HEK293 (cell line): ENCODE measurements at regions not wholly inside any gene's neighbourhood (a gene's known extent, or its start where the extent isn't known, plus 50 kb on each side); places are given as distances from the start of the nearest gene placed in this dataset.

ENCODE experiments used
- CTCF ChIA-PET: fragments of 350-600 bp; formaldehyde crosslinking; extraction: SDS; loops from one replicate; lab custom pipeline; 2021; ENCODE audit warnings: antibody characterized with exemption; lab: Yijun Ruan, JAX
- POLR2A ChIA-PET: fragments of 300-600 bp; formaldehyde crosslinking; extraction: SDS; loops from one replicate; lab custom pipeline; 2020; ENCODE audit warnings: antibody characterized with exemption, inconsistent platforms; lab: Yijun Ruan, JAX
- H3K27ac ChIP-seq: fragments of 200-500 bp; sonication (Bioruptor generic); 2 replicates; pipeline ENCODE4 v1.5.1; 2014; ENCODE audit warnings: low read depth, low read length, control low read depth, inconsistent platforms; ENCODE audit errors: extremely low read depth
- H3K36me3 ChIP-seq, 2 experiments: fragments of 200-500 bp in 1 of 2; sonication (Bioruptor generic) in 1 of 2; 1 replicate in 1 of 2; 2 replicates in 1 of 2; pipeline ENCODE4 v1.5.1; 2014 to 2017; ENCODE audit warnings: inconsistent platforms in 2 of 2, low read length in 2 of 2; ENCODE audit not compliant: control insufficient read depth in 2 of 2, insufficient read depth in 1 of 2
- H3K4me1 ChIP-seq: fragments of 200-500 bp; sonication (Bioruptor generic); 2 replicates; pipeline ENCODE4 v1.5.1; 2014; ENCODE audit warnings: mild to moderate bottlenecking, low read length, inconsistent platforms; ENCODE audit not compliant: control insufficient read depth, insufficient read depth
- H3K4me3 ChIP-seq: 2 replicates; pipeline ENCODE4 v1.5.1; 2011; ENCODE audit warnings: low read depth, mild to moderate bottlenecking, control low read depth, low read length, moderate library complexity
- H3K9me3 ChIP-seq: fragments of 200-500 bp; sonication (Bioruptor generic); 2 replicates; pipeline ENCODE4 v1.5.1; 2014; ENCODE audit warnings: low read depth, low read length, inconsistent platforms; ENCODE audit not compliant: control insufficient read depth, insufficient read depth
- ATF2 ChIP-seq: fragments of 450-650 bp; formaldehyde crosslinking; IDR thresholded peaks from 2 replicates; pipeline ENCODE4 v1.5.1; 2016; ENCODE audit warnings: missing biosample characterization, missing genetic modification characterization, low read depth
- GLIS2 ChIP-seq: fragments of 450-650 bp; formaldehyde crosslinking; IDR thresholded peaks from 2 replicates; pipeline ENCODE4 v1.5.1; 2016; ENCODE audit warnings: missing biosample characterization, missing genetic modification characterization
- HIC1 ChIP-seq: fragments of 450-650 bp; formaldehyde crosslinking; IDR thresholded peaks from 2 replicates; pipeline ENCODE4 v1.5.1; 2016; ENCODE audit warnings: missing biosample characterization, missing genetic modification characterization
- HOXC10 ChIP-seq: sonication (generic); formaldehyde crosslinking; IDR thresholded peaks from 2 replicates; pipeline ENCODE4 v1.8.1; 2023; ENCODE audit warnings: mild to moderate bottlenecking, missing genetic modification reagents
- PRDM1 ChIP-seq: fragments of 450-650 bp; formaldehyde crosslinking; IDR thresholded peaks from 2 replicates; pipeline ENCODE4; 2016; ENCODE audit warnings: missing biosample characterization, missing genetic modification characterization
- PRDM4 ChIP-seq: fragments of 450-650 bp; formaldehyde crosslinking; IDR thresholded peaks from 2 replicates; pipeline ENCODE4 v1.5.1; 2017; ENCODE audit warnings: missing biosample characterization, missing genetic modification characterization
- REST ChIP-seq: fragments of 450-650 bp; formaldehyde crosslinking; IDR thresholded peaks from 2 replicates; pipeline ENCODE4 v1.5.1; 2016; ENCODE audit warnings: missing biosample characterization, missing genetic modification characterization
- ZBTB8A ChIP-seq: fragments of 450-650 bp; formaldehyde crosslinking; IDR thresholded peaks from 2 replicates; pipeline ENCODE4 v1.5.1; 2016; ENCODE audit warnings: missing biosample characterization, missing genetic modification characterization
- ZFHX2 ChIP-seq: fragments of 450-650 bp; formaldehyde crosslinking; conservative IDR thresholded peaks from 2 replicates; pipeline ENCODE4 v1.5.1; 2016; ENCODE audit warnings: missing biosample characterization, missing genetic modification characterization
- ZIC2 ChIP-seq: fragments of 450-650 bp; formaldehyde crosslinking; IDR thresholded peaks from 2 replicates; pipeline ENCODE4 v1.5.1; 2016; ENCODE audit warnings: missing biosample characterization, missing genetic modification characterization
- ZNF169 ChIP-seq: fragments of 450-650 bp; formaldehyde crosslinking; IDR thresholded peaks from 2 replicates; pipeline ENCODE4 v1.5.1; 2016; ENCODE audit warnings: missing biosample characterization, missing genetic modification characterization
- ZNF19 ChIP-seq: fragments of 450-650 bp; formaldehyde crosslinking; IDR thresholded peaks from 2 replicates; pipeline ENCODE4; 2016; ENCODE audit warnings: missing biosample characterization, missing genetic modification characterization, low read depth
- ZNF211 ChIP-seq: fragments of 450-650 bp; formaldehyde crosslinking; IDR thresholded peaks from 2 replicates; pipeline ENCODE4 v1.5.1; 2016; ENCODE audit warnings: low read depth, missing biosample characterization, missing genetic modification characterization
- ZNF362 ChIP-seq: fragments of 450-650 bp; formaldehyde crosslinking; IDR thresholded peaks from 2 replicates; pipeline ENCODE4 v1.5.1; 2016; ENCODE audit warnings: missing biosample characterization, missing genetic modification characterization
- ZNF433 ChIP-seq: fragments of 450-650 bp; formaldehyde crosslinking; IDR thresholded peaks from 2 replicates; pipeline ENCODE4 v1.5.1; 2016; ENCODE audit warnings: missing biosample characterization, missing genetic modification characterization, low read depth
- ZNF530 ChIP-seq: fragments of 450-650 bp; formaldehyde crosslinking; IDR thresholded peaks from 2 replicates; pipeline ENCODE4 v1.5.1; 2016; ENCODE audit warnings: low read depth, missing biosample characterization, missing genetic modification characterization
- ZNF549 ChIP-seq: fragments of 450-650 bp; IDR thresholded peaks from 2 replicates; pipeline ENCODE4 v1.5.1; 2018; ENCODE audit warnings: missing biosample characterization, missing genetic modification characterization, mild to moderate bottlenecking, inconsistent platforms, moderate library complexity
- ZNF555 ChIP-seq: fragments of 450-650 bp; formaldehyde crosslinking; conservative IDR thresholded peaks from 2 replicates; pipeline ENCODE4 v1.5.1; 2017; ENCODE audit warnings: missing biosample characterization, mild to moderate bottlenecking, missing genetic modification characterization, inconsistent platforms
- ZNF623 ChIP-seq: fragments of 450-650 bp; formaldehyde crosslinking; IDR thresholded peaks from 2 replicates; pipeline ENCODE4 v1.5.1; 2016; ENCODE audit warnings: missing biosample characterization, missing genetic modification characterization
- ZNF624 ChIP-seq: fragments of 450-650 bp; formaldehyde crosslinking; IDR thresholded peaks from 2 replicates; pipeline ENCODE4 v1.5.1; 2017; ENCODE audit warnings: missing biosample characterization, missing genetic modification characterization
- ZNF654 ChIP-seq: fragments of 450-650 bp; formaldehyde crosslinking; IDR thresholded peaks from 2 replicates; pipeline ENCODE4 v1.5.1; 2016; ENCODE audit warnings: low read depth, missing biosample characterization, missing genetic modification characterization
- ZNF707 ChIP-seq: fragments of 450-650 bp; formaldehyde crosslinking; IDR thresholded peaks from 2 replicates; pipeline ENCODE4 v1.5.1; 2016; ENCODE audit warnings: missing biosample characterization, missing genetic modification characterization
- ZNF76 ChIP-seq: fragments of 450-650 bp; formaldehyde crosslinking; IDR thresholded peaks from 2 replicates; pipeline ENCODE4; 2016; ENCODE audit warnings: low read depth, missing biosample characterization, missing genetic modification characterization, borderline replicate concordance
- ZSCAN18 ChIP-seq: fragments of 450-650 bp; formaldehyde crosslinking; IDR thresholded peaks from 2 replicates; pipeline ENCODE4 v1.5.1; 2016; ENCODE audit warnings: missing biosample characterization, missing genetic modification characterization
- ZXDB ChIP-seq: fragments of 450-650 bp; formaldehyde crosslinking; IDR thresholded peaks from 2 replicates; pipeline ENCODE4 v1.5.1; 2016; ENCODE audit warnings: missing biosample characterization, missing genetic modification characterization

GRCh38 chr3:30356866-30357753 lies 249.3 kb upstream of the TGFBR2 start (continued):
- TF ChIP-seq HIC1 (tag by site-specific recombination) = no peak
- TF ChIP-seq ZNF623 (tag by site-specific recombination) = no peak
- no peak for TF ChIP-seq ATF2
- TF ChIP-seq ZNF211 (tag by site-specific recombination) = no peak
- TF ChIP-seq ZNF530 = no peak
- TF ChIP-seq ZNF169 (tag by site-specific recombination) = no peak

GRCh38 chr3:30357897-30358296 lies 248.5 kb upstream of the TGFBR2 start:
- Histone ChIP-seq H3K36me3 (no peaks in the 10 kb centered on the region), H3K4me3 (no peak overlapping the region), H3K27ac (no peak overlapping the region), H3K4me1 (no peaks in the 10 kb centered on the region), H3K9me3 (no peaks in the 10 kb centered on the region)
- CTCF ChIA-PET = no interaction called here
- POLR2A ChIA-PET = no interaction called here
- TF ChIP-seq ZSCAN18 (tag by site-specific recombination) (no peak), ZNF433 (no peak), ZBTB8A (no peak), ZNF76 (no peak), PRDM4 (tag by site-specific recombination) (no peak), ZIC2 (tag by site-specific recombination) (no peak), ZNF654 (tag by site-specific recombination) (no peak), ZNF624 (tag by site-specific recombination) (no peak), GLIS2 (tag by site-specific recombination) (no peak), REST (tag by site-specific recombination) (no peak), PRDM1 (tag by site-specific recombination) (no peak), ZNF707 (tag by site-specific recombination) (no peak), ZXDB (tag by site-specific recombination) (no peak), ZNF549 (tag by site-specific recombination) (no peak), HOXC10 (no peak), ZFHX2 (tag by site-specific recombination) (no peak), ZNF19 (tag by site-specific recombination) (no peak), ZNF555 (tag by site-specific recombination) (no peak), ZNF362 (tag by site-specific recombination) (no peak)
